Neural progenitor cell (in vitro differentiated cells): ENCODE measurements at regions not wholly inside any gene's neighbourhood (a gene's known extent, or its start where the extent isn't known, plus 50 kb on each side); places are given as distances from the start of the nearest gene placed in this dataset.

Experiments
- EZH2 ChIP-seq: fragments of 200-600 bp; sonication (generic); IDR thresholded peaks from 2 replicates; pipeline ENCODE4 v1.6.1; 2017; ENCODE audit warnings: antibody characterized with exemption, mild to moderate bottlenecking, moderate library complexity
- EZH2phosphoT487 ChIP-seq: fragments of 200-600 bp; sonication (generic); IDR thresholded peaks from 2 replicates; pipeline ENCODE4 v1.6.1; 2017; ENCODE audit warnings: antibody characterized with exemption

- no peak for TF ChIP-seq EZH2phosphoT487
- no peak for TF ChIP-seq EZH2
Observed at GRCh38 chr16:87035053-87035452, 282.1 kb downstream of the C16orf95 start.
